Activated naive CD4-positive, alpha-beta T cell treated with anti-CD3 and anti-CD28 coated beads, Interleukin-2, amount 50 U/mL, for 72 hours (primary cell): ENCODE measurements at regions not wholly inside any gene's neighbourhood (a gene's known extent, or its start where the extent isn't known, plus 50 kb on each side); places are given as distances from the start of the nearest gene placed in this dataset.

ENCODE experiments used
- ATAC-seq, 2 donors: fragments of 150-1000 bp; cut with Tn5 transposase; 2 replicates each; pipeline ENCODE4 v1.10.0; 2021; ENCODE audit warnings: mild to moderate bottlenecking in 2 of 2, moderate library complexity in 2 of 2
- DNase-seq, 2 donors: peaks; one replicate each; pipeline ENCODE4 v3.0.0; 2021 to 2022; ENCODE audit warnings: low spot score in 2 of 2
- H3K27ac Mint-ChIP-seq, 2 donors: one replicate each; pipeline ENCODE4 v1.8.0; 2022; ENCODE audit warnings: mild to moderate bottlenecking in 2 of 2, mixed read lengths in 2 of 2
- H3K36me3 Mint-ChIP-seq, 2 donors: one replicate each; pipeline ENCODE4 v1.8.0; 2022; ENCODE audit warnings: mixed read lengths in 2 of 2
- H3K9me3 Mint-ChIP-seq, 2 donors: one replicate each; pipeline ENCODE4 v1.8.0; 2022; ENCODE audit warnings: mixed read lengths in 2 of 2

DNA sequence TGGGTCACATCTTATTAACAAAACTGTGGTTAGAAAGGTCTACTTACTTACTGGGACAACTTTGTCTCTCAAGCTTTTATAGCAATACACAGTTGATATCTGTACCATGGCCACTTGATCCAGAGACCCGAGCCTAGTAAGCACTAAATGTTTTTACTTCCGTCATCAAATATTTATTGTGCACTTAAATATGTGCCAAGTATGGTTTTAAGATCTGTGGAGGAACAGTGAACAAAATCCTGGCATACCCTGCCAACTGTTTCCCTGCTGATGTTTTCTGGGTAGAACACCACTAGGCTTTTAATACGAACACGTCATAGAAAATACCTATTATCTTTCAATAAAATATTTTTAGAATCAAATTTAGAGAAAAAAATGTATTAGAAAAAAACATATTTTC lies 574.8 kb downstream of the HACE1 start:
- Mint-ChIP-seq H3K27ac (no peak overlapping the region), H3K9me3 (no peaks in the 10 kb centered on the region), H3K36me3 (no peaks in the 10 kb centered on the region)
- ATAC-seq (no peak), DNase-seq (no peak)

DNA sequence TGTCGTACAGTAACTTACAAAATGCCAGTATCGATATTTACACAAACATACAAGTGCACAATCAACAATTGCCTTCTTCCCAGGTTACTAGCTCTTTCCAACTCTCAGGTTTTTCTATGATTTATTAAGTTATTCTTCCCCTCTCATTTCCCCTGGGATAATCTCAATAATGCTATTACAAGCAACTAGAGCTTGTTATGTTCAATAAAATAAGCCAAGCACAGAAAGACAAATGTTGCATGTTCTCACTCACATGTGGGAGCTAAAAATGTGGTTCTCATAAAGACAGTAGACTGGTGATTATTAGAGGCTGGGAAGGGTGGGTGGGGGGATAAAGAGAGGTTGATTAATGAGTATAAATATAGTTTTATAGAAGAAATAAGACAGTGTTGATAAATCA lies 577.1 kb downstream of the HACE1 start:
- no peaks in the 10 kb centered on the region for H3K9me3 Mint-ChIP-seq
- H3K27ac Mint-ChIP-seq: no peak overlapping the region
- no peak for ATAC-seq
- H3K36me3 Mint-ChIP-seq: no peaks in the 10 kb centered on the region
- DNase-seq: no peak

DNA sequence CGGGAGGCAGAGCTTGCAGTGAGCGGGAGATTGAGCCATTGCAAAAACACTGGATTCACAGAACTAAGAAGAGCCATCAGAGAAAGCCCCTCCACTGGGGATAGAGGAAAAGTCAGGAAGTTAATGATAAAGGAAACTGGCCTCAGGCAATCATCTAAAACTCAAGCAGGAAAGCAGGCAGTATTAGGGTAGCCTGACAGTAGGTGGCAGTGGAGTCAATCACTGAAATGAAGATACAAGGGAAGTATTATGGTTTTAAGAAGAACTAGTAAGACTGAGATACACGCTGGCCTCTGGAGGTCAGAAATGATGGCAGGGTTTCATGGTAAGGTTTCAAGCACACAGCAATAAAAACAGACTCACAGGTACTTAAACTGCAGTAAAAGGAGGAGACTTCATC lies 578.3 kb downstream of the HACE1 start:
- Mint-ChIP-seq H3K36me3 (no peaks in the 10 kb centered on the region), H3K27ac (no peak overlapping the region), H3K9me3 (peaks cover 2 to 3% of the 10 kb centered on the region in 2 donors)
- ATAC-seq: no peak
- DNase-seq: no peak

DNA sequence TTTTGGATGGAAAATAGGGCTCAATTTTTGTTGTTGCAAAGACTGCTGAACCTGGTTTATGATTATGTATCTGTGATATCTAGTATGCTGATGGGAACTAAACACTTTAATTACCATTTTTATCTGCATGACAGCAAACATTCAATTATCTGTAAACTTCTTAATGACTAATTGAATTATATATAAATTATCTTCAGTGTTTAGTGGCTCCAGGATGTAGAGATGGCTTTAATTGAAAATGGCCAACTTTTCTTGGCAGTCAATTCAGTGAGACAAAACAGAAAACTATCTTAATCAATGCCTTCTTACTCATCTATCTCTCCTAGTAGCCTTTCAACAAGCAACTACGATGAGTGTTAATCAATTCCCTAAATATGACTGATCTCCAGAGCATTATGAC lies 591.3 kb downstream of the HACE1 start:
- Mint-ChIP-seq H3K9me3 (peaks cover 0 to 3% of the 10 kb centered on the region in 2 donors), H3K27ac (no peak overlapping the region), H3K36me3 (no peaks in the 10 kb centered on the region)
- no peak for DNase-seq
- ATAC-seq: no peak

DNA sequence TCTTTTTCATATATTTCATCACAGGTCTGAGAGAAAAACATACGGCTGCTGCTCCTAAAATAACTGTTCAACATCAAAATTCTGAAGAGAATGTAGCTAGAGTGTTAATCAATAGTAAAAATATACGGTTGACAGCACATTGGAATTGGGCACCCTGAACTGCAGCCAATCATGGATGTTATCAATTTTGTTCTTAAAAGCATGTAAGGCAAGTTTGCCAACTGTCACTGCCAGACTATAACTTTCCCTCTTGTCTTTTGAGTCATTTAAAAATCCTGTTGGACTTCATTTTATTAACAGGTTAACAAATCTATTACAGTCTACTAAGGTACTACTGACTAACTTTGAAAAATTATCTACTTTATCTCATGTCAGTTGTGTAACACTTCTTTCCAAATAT lies 592.8 kb downstream of the HACE1 start:
- H3K9me3 Mint-ChIP-seq: no peaks in the 10 kb centered on the region
- DNase-seq (no peak), ATAC-seq (no peak)
- no peak overlapping the region for H3K27ac Mint-ChIP-seq
- no peaks in the 10 kb centered on the region for H3K36me3 Mint-ChIP-seq

DNA sequence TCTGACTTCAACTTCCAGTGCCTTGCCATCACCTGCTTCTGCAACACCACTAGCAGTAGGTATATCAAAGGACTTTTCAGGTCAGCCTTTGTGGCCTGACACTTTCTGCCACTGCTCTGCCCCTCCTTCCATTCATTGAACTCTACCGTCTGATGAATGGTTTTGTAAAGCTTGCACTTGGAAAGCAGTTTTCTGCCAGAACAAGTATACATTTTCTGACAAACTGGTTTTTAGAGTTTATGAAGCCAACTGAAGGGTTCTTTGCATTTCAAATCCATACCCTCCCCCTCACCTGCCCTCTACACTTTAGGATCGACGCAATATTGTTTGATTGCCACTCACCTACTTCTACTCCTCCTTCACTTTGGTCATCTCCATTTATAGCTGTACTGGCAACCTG lies 603.1 kb downstream of the HACE1 start:
- no peak for DNase-seq
- peaks cover 0 to 5% of the 10 kb centered on the region in 2 donors for H3K9me3 Mint-ChIP-seq
- no peak for ATAC-seq
- H3K36me3 Mint-ChIP-seq: no peaks in the 10 kb centered on the region
- H3K27ac Mint-ChIP-seq: no peak overlapping the region

DNA sequence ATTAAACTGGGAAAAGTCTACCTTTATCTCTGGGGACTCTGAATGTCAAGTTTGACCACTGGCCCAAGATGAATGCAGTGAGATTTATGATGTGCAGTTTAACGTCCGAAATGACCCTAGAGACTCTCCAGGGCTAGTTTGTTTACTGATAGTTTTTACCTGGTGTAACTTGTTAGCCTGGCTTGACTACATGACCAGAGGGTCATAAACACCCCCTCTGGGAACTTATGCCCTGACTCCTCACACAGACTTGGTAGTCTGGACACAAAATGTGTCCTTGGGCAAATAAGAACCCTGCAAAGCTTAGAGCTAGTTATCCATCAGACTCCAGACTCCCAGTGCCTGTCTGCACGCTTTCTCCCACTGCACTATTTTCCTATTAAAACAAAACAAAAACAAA lies 606.5 kb downstream of the HACE1 start:
- Mint-ChIP-seq H3K27ac (no peak overlapping the region), H3K9me3 (peaks cover 2 to 5% of the 10 kb centered on the region in 2 donors), H3K36me3 (no peaks in the 10 kb centered on the region)
- DNase-seq (no peak), ATAC-seq (no peak)

DNA sequence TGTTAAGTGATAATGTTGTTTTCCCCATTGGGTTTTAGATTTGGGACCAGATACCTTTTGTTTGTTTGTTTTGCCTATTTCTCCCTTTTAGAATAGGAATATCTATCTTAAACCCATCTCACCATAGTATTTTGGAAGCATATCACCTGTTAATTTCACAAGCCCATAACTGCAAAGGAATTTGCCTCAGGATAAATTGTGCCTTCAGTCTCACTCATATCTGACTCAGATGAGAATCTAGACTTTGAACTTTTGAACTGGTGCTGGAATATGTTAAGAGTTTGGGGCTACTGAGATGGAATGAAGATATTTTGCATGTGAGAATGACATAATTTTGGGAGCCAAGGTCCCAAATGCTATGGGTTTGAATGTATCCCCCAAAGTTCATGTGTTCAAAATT lies 607.4 kb downstream of the HACE1 start:
- no peak for DNase-seq
- no peak overlapping the region for H3K27ac Mint-ChIP-seq
- H3K36me3 Mint-ChIP-seq: no peaks in the 10 kb centered on the region
- H3K9me3 Mint-ChIP-seq: peaks cover 5% of the 10 kb centered on the region in 2 donors
- ATAC-seq: no peak

DNA sequence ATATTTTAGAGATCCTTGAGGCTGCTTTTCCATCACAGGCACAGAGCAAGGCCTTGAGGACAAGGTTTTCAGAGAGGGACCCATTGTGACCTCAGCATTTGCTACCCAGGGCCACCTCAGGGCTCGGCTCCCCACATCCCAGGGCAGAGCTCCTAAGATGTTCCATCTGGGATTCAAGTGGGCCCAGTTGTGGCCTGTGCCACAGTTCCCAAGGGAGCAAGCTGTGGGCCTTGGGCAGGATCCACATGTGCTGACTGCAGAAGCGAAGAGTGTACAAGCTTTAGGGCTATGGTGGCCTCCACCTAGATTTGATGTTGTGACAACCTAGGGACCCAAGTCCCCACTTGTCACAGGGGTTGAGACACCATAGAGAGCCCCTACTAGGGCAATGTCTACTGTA lies 608.1 kb downstream of the HACE1 start:
- Mint-ChIP-seq H3K27ac (no peak overlapping the region), H3K36me3 (no peaks in the 10 kb centered on the region), H3K9me3 (peaks cover 5 to 8% of the 10 kb centered on the region in 2 donors)
- DNase-seq (no peak), ATAC-seq (no peak)

DNA sequence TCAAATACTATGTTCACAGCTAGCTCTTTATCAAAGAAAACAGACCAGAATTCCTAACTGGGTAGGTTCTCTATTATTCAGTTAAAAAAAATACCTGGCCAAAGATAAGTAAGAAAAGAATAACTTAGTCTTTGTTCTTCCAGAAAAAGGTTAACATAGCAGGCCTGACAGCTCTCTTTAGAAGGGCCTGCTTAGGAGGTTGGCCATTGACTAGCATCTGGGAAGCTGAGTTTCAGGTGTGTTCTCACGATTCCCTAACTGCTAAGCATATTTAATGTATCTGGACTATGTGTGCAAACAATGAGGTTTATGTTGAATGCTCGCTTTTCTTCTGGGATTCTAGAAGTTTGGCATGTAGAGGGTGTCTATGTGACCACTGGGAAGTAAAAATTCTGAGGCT lies 618.9 kb downstream of the HACE1 start:
- peaks cover 4 to 15% of the 10 kb centered on the region in 2 donors for H3K9me3 Mint-ChIP-seq
- DNase-seq: no peak
- H3K27ac Mint-ChIP-seq: no peak overlapping the region
- no peaks in the 10 kb centered on the region for H3K36me3 Mint-ChIP-seq
- no peak for ATAC-seq

DNA sequence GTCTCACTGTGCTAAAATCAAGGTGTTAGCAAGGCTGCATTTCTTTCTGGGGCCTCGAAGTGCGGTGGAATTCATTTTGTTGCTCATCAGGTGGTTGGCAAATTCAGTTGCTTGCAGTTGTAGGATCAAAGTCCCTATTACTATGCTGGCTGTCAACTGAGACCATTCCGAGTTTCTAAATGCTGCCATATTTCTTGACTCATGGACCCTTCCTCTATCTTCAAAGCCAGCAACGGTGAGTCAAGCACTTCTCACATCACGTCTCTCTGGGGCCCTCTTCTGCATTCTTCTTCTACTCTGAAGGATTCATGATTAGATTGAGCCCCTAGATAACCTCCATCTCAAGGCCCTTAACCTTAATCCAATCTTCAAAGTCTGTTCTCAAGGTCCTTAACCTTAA lies 619.7 kb downstream of the HACE1 start:
- Mint-ChIP-seq H3K9me3 (peaks cover 4 to 15% of the 10 kb centered on the region in 2 donors), H3K36me3 (no peaks in the 10 kb centered on the region), H3K27ac (no peak overlapping the region)
- ATAC-seq (no peak), DNase-seq (no peak)

DNA sequence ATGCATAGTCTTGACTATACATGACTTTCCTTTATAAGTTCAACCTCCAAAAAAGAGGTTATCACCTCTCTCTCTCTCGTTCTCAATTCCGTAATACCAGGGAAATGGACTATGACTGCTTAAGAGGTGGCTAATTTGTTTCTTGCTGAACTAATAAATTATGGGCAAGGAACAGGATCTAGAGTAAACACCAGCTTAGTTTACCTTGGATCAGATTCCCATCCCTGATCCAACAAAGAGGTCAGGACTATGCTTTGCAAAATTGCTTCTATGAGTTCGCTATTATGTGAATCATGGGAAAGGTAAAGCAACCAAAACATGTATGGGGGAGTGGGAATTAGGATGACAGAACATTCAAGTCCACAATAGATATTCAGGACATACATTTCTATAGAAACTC lies 630.7 kb downstream of the HACE1 start:
- no peak for ATAC-seq
- DNase-seq: no peak
- Mint-ChIP-seq H3K27ac (no peak overlapping the region), H3K9me3 (no peaks in the 10 kb centered on the region), H3K36me3 (no peaks in the 10 kb centered on the region)

DNA sequence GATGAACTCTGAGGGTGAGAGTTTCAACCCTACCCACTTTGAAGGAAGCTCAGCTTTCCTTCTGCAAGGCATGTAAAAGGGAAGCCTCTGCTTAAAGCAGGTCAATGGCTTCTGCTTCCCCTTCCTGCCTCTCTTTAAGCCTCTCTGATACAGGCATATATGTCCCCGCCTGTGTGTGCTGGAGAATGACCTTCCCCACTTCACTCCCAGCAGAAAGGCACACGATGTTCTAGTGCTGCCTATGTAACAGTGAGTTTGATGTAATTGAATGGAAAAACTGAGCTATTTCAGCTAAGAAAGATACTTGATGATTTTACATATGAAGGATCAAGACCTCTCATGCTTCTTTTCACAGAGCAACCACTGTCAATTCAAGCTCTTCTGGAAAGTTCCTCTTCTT lies 632.2 kb downstream of the HACE1 start:
- Mint-ChIP-seq H3K9me3 (no peaks in the 10 kb centered on the region), H3K36me3 (no peaks in the 10 kb centered on the region), H3K27ac (no peak overlapping the region)
- DNase-seq (no peak), ATAC-seq (no peak)

DNA sequence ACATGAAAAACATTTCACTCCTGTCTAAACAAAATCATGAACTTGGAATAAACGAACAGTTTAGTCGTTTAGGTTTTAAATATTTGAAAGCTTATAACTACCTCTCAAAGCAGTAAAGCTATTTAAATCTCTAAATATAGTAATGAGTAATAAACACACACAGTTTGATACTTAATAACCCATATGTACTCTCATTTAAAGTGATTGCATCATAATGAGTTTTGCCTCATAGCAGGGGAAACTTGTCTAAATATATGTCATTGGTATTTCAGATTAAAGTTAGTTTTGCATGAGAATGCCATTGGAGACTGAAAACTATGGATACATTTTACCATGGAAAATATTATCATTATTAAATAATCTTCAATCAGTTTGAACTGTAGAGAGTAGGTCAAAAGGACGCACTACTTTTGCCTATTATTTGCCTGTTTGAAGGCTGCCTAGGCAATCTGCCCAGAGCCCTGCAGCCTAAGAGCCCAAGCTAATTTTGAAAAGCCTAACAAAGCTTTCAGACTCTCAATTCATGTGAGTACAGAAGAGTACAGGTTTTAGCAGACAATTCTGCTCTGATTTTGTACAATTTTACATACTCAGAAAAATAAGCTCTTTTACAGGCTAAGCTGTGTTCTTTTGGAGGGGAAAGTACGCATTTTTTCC lies 632.8 kb downstream of the HACE1 start:
- no peaks in the 10 kb centered on the region for H3K9me3 Mint-ChIP-seq
- no peak overlapping the region for H3K27ac Mint-ChIP-seq
- H3K36me3 Mint-ChIP-seq: no peaks in the 10 kb centered on the region
- ATAC-seq: no peak
- DNase-seq: no peak

DNA sequence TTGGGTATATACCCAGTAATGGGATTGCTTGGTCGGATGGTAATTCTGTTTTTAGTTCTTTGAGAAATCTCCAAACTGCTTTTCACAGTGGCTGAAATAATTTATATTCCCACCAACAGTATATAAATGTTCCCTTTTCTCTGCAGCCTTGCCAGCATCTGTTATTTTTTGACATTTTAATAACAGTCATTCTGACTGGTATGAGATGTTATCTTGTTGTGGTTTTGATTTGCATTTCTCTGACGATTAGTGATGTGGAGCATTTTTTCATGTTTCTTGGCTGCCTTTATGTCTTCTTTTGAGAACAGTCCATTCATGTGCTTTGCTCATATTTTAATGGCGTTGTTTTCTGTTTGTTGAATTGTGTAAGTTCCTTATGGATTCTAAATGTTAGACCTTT lies 641.6 kb downstream of the HACE1 start:
- Mint-ChIP-seq H3K36me3 (no peaks in the 10 kb centered on the region), H3K27ac (no peak overlapping the region)
- no peak for DNase-seq

DNA sequence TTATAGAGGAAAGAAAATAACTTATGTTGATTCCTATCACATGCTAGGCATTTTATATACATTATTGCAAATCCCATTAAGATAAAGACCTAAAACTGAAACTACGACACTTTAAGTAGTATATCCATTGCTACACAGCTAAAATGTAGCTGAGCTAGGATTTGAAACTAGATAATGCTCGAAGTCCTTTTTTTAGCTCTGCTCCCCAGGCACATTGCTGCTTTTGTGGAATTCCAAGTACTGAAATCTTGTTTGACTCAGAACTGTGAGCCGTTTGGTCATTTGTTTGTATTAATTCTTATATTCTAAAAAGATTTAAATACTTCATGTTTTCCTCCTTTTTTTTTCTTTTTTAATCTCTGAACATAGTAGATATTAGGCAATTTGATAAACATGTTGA lies 644.8 kb downstream of the HACE1 start:
- Mint-ChIP-seq H3K36me3 (no peaks in the 10 kb centered on the region), H3K27ac (no peak overlapping the region), H3K9me3 (peaks cover 0 to 6% of the 10 kb centered on the region in 2 donors)
- no peak for ATAC-seq
- DNase-seq: no peak

More for the DNA sequence above, 641.6 kb downstream of the HACE1 start:
- no peak for ATAC-seq
- H3K9me3 Mint-ChIP-seq: peaks cover 0 to 4% of the 10 kb centered on the region in 2 donors

DNA sequence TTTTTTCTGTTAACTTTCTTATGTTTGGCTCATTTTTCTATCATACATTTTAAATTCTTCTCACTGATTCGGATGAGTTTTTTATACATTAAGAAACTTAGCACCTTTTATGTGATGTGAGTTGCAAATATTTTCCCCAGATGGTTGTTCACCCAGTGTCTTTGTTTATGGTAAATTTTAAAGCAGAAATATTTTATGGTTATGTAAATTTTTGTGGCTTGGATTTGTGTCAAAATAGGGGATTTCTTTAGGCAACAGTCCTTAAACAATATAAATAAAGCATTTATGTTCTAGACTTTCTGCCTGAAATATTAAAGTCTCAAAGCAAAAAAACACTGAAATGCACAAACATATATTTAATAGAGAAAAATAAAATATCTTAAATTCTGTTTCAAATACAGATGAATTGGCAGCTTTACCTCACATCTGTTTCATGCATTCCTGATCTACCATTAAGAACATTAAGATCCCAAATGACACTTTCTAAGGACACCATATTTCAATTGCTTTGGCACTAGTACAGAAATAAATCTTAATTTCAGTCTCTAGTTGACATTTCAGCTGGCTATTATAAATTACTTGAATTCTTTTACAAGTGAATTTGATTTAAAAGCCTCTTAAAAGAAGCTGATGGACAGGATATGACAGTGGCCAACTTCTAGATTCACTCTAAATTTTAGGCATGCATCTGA lies 646.6 kb downstream of the HACE1 start:
- Mint-ChIP-seq H3K9me3 (peaks cover 0 to 10% of the 10 kb centered on the region in 2 donors), H3K27ac (no peak overlapping the region), H3K36me3 (no peaks in the 10 kb centered on the region)
- no peak for ATAC-seq
- DNase-seq: no peak

DNA sequence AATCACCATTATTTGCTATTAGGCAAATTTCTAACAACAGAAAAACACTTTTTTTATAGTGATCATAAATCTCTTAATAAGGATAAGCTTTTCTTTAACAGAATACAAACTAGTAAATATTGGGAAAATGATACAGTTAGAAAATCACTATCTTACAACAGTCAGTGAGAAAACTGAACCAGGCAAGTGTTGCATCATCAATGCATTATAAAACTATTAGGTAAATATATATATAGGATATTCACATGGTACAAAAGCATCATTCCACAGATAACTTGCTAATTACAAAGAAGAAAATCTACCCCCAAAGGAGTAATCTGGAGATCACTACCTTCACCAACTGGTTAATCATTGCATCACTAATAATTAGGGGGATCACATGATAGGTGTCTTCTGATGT lies 652.1 kb downstream of the HACE1 start:
- ATAC-seq: no peak
- no peak overlapping the region for H3K27ac Mint-ChIP-seq
- H3K36me3 Mint-ChIP-seq: no peaks in the 10 kb centered on the region
- no peak for DNase-seq
- H3K9me3 Mint-ChIP-seq: peaks cover 7% of the 10 kb centered on the region in 2 donors
